ENCODE measurements at regions not wholly inside any gene's neighbourhood (a gene's known extent, or its start where the extent isn't known, plus 50 kb on each side); places are given as distances from the start of the nearest gene placed in this dataset.

DNA sequence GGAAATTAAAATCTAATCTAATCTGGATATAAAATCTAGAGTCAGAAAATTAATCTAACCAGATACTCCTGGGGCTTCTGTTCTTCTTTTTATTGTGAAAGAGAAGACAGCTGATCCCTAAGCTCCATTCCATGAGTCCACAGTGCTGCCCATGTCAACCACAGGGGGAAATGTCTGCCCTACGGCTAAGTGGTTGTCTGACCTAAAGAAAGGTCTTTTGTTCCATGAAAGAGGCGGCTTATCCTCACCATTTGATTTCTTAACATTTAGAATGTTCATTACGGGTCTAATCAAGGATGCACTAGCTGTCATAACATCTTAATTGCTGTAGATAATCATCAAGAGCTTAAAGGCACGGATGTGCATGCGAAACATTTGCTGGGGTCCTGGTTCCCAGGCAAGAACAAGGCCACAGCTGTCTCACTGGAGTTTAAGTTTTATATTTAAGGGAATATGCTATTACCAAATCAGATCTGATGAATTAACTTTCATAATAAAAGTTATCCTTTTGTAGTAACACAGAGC is 162.6 kb downstream of the PAX3 start:
- H3K9me3 Mint-ChIP-seq = peaks cover 0 to 6% (median 1%) of the 10 kb centered on the region in 7 donors
- no peak overlapping the region for H2AFZ ChIP-seq (ENCODE audit: insufficient read depth, low read depth, low read length, poor library complexity, severe bottlenecking)

DNA sequence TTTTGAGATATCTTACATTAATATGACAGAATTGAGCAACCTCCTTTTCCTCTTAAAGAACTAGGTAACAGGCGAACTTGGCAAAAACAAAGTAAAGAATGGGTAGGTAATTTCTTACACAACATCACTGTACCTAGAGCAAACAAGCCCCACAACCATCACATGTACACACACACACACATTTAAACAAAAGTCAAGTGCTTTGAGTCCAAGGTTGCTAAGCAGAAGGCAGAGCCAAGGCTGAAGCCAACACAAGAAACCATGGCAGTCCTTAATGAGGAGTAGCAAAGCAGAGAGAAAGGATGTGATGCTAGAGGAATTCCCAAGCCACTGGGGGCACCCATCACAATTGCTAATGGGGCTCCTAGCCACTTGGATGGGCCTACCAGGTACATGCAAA is 164.1 kb downstream of the PAX3 start:
- Histone ChIP-seq H3K27ac (ENCODE audit: low read depth in 1 of 2, low read length in 2 of 2) (no peak overlapping the region), H3K9me3 (replicated peaks in 1 of 2; ENCODE audit: control insufficient read depth in 1 of 2, insufficient read depth in 1 of 2, low read length in 2 of 2) (no peaks in the 10 kb centered on the region), H3K36me3 (replicated peaks in 1 of 2; ENCODE audit: control insufficient read depth in 1 of 2, insufficient read depth in 2 of 2, low read length in 2 of 2) (no peaks in the 10 kb centered on the region), H3K79me2 (ENCODE audit: insufficient read depth, low read length) (no peaks in the 10 kb centered on the region), H3K9ac (ENCODE audit: insufficient read depth, low read length, poor library complexity, severe bottlenecking) (no peak overlapping the region), H4K20me1 (ENCODE audit: insufficient read depth, low read length) (no peaks in the 10 kb centered on the region), H3K27me3 (ENCODE audit: control insufficient read depth in 2 of 2, insufficient read depth in 2 of 2, low read length in 2 of 2) (no peaks in the 10 kb centered on the region), H3K4me1 (ENCODE audit: control insufficient read depth in 1 of 2, insufficient read depth in 2 of 2, low read length in 2 of 2) (no peaks in the 10 kb centered on the region), H3K4me2 (replicated peaks; ENCODE audit: extremely low read depth, low read length, poor library complexity, severe bottlenecking) (no peak overlapping the region), H2AFZ (ENCODE audit: insufficient read depth, low read depth, low read length, poor library complexity, severe bottlenecking) (no peak overlapping the region), H3K4me3 (replicated peaks in 1 of 3; ENCODE audit: low read depth in 2 of 3, low read length in 3 of 3) (no peak overlapping the region)
- Mint-ChIP-seq H3K27me3 (ENCODE audit: low read depth in 3 of 3) (peaks cover 0 to 2% (median 2%) of the 10 kb centered on the region in 3 donors), H3K9me3 (peaks cover 0 to 6% (median 1%) of the 10 kb centered on the region in 7 donors), H3K27ac (no peak overlapping the region), H3K4me3 (no peak overlapping the region), H3K36me3 (no peaks in the 10 kb centered on the region), H3K4me1 (no peaks in the 10 kb centered on the region)
- WGBS (ENCODE audit: insufficient coverage) = no CpG with 5 or more reads among the region's 1 CpG
- intact Hi-C loops (cut with micrococcal nuclease) = no loop called here
- TF ChIP-seq, protein P1, sequence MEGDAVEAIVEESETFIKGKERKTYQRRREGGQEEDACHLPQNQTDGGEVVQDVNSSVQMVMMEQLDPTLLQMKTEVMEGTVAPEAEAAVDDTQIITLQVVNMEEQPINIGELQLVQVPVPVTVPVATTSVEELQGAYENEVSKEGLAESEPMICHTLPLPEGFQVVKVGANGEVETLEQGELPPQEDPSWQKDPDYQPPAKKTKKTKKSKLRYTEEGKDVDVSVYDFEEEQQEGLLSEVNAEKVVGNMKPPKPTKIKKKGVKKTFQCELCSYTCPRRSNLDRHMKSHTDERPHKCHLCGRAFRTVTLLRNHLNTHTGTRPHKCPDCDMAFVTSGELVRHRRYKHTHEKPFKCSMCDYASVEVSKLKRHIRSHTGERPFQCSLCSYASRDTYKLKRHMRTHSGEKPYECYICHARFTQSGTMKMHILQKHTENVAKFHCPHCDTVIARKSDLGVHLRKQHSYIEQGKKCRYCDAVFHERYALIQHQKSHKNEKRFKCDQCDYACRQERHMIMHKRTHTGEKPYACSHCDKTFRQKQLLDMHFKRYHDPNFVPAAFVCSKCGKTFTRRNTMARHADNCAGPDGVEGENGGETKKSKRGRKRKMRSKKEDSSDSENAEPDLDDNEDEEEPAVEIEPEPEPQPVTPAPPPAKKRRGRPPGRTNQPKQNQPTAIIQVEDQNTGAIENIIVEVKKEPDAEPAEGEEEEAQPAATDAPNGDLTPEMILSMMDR (IDR thresholded peaks at IDR 0.05) = no peak
- no peak for DNase-seq

More for the DNA sequence above, 162.6 kb downstream of the PAX3 start:
- WGBS (ENCODE audit: insufficient coverage) = 82% methylated on average over 2 of the region's 5 CpGs
- TF ChIP-seq, protein P1 (IDR thresholded peaks at IDR 0.05) = no peak
- Mint-ChIP-seq H3K36me3 (no peaks in the 10 kb centered on the region), H3K4me1 (no peaks in the 10 kb centered on the region), H3K4me3 (no peak overlapping the region), H3K27me3 (ENCODE audit: low read depth in 3 of 3) (peaks cover 0 to 3% (median 2%) of the 10 kb centered on the region in 3 donors), H3K27ac (no peak overlapping the region)
- intact Hi-C loops (cut with micrococcal nuclease) = no loop called here
- Histone ChIP-seq H3K4me3 (replicated peaks in 1 of 3; ENCODE audit: low read depth in 2 of 3, low read length in 3 of 3) (no peak overlapping the region), H3K79me2 (ENCODE audit: insufficient read depth, low read length) (no peaks in the 10 kb centered on the region), H3K9ac (ENCODE audit: insufficient read depth, low read length, poor library complexity, severe bottlenecking) (no peak overlapping the region), H3K27ac (ENCODE audit: low read depth in 1 of 2, low read length in 2 of 2) (no peak overlapping the region), H4K20me1 (ENCODE audit: insufficient read depth, low read length) (no peaks in the 10 kb centered on the region), H3K36me3 (replicated peaks in 1 of 2; ENCODE audit: control insufficient read depth in 1 of 2, insufficient read depth in 2 of 2, low read length in 2 of 2) (no peaks in the 10 kb centered on the region), H3K27me3 (ENCODE audit: control insufficient read depth in 2 of 2, insufficient read depth in 2 of 2, low read length in 2 of 2) (no peaks in the 10 kb centered on the region), H3K9me3 (replicated peaks in 1 of 2; ENCODE audit: control insufficient read depth in 1 of 2, insufficient read depth in 1 of 2, low read length in 2 of 2) (no peaks in the 10 kb centered on the region), H3K4me1 (ENCODE audit: control insufficient read depth in 1 of 2, insufficient read depth in 2 of 2, low read length in 2 of 2) (no peaks in the 10 kb centered on the region), H3K4me2 (replicated peaks; ENCODE audit: extremely low read depth, low read length, poor library complexity, severe bottlenecking) (no peak overlapping the region)
- no peak for DNase-seq

Measured in CD14-positive monocyte (primary cell).